HEK293T (cell line): ENCODE measurements at regions not wholly inside any gene's neighbourhood (a gene's known extent, or its start where the extent isn't known, plus 50 kb on each side); places are given as distances from the start of the nearest gene placed in this dataset.
"Not testable (repeated sequence)": the region's sequence is repeated elsewhere in the genome, so short reads cannot be mapped to it uniquely, and the experiment has no call there.

Experiments used
- ARNT ChIP-seq: fragments of 450-650 bp; IDR thresholded peaks from 2 replicates; pipeline ENCODE4 v1.6.1; 2017; ENCODE audit warnings: mild to moderate bottlenecking
- BHLHE40 ChIP-seq: fragments of 450-650 bp; IDR thresholded peaks from 2 replicates; pipeline ENCODE4 v1.6.1; 2016; ENCODE audit warnings: mild to moderate bottlenecking, moderate library complexity, borderline replicate concordance
- CTBP1 ChIP-seq: fragments of 450-650 bp; IDR thresholded peaks from 2 replicates; pipeline ENCODE4 v1.6.1; 2016; ENCODE audit warnings: borderline replicate concordance
- ELF4 ChIP-seq: fragments of 450-650 bp; IDR thresholded peaks from 2 replicates; pipeline ENCODE4 v1.6.1; 2017; ENCODE audit warnings: antibody characterized with exemption
- FOXA1 ChIP-seq: fragments of 450-650 bp; IDR thresholded peaks from 2 replicates; pipeline ENCODE4 v1.6.1; 2016; ENCODE audit warnings: mild to moderate bottlenecking
- FOXK2 ChIP-seq: fragments of 450-650 bp; IDR thresholded peaks from 2 replicates; pipeline ENCODE4 v1.6.1; 2016; ENCODE audit warnings: mild to moderate bottlenecking
- FOXM1 ChIP-seq: fragments of 450-650 bp; IDR thresholded peaks from 2 replicates; pipeline ENCODE4 v1.6.1; 2017; ENCODE audit warnings: mild to moderate bottlenecking, borderline replicate concordance
- HDGF ChIP-seq: fragments of 450-650 bp; IDR thresholded peaks from 2 replicates; pipeline ENCODE4 v1.6.1; 2017; ENCODE audit warnings: antibody characterized with exemption, borderline replicate concordance
- L3MBTL2 ChIP-seq: fragments of 450-650 bp; conservative IDR thresholded peaks from 2 replicates; pipeline ENCODE4 v1.6.1; 2016; ENCODE audit warnings: mild to moderate bottlenecking
- LEF1 ChIP-seq: fragments of 450-650 bp; IDR thresholded peaks from 2 replicates; pipeline ENCODE4 v1.6.1; 2017; ENCODE audit warnings: mild to moderate bottlenecking, borderline replicate concordance
- SP1 ChIP-seq: fragments of 450-650 bp; IDR thresholded peaks from 2 replicates; pipeline ENCODE4 v1.6.1; 2017
- SUZ12 ChIP-seq: fragments of 450-650 bp; IDR thresholded peaks from 2 replicates; pipeline ENCODE4 v1.6.1; 2016; ENCODE audit warnings: mild to moderate bottlenecking
- ZNF384 ChIP-seq: fragments of 450-650 bp; IDR thresholded peaks from 2 replicates; pipeline ENCODE4 v1.6.1; 2016

DNA sequence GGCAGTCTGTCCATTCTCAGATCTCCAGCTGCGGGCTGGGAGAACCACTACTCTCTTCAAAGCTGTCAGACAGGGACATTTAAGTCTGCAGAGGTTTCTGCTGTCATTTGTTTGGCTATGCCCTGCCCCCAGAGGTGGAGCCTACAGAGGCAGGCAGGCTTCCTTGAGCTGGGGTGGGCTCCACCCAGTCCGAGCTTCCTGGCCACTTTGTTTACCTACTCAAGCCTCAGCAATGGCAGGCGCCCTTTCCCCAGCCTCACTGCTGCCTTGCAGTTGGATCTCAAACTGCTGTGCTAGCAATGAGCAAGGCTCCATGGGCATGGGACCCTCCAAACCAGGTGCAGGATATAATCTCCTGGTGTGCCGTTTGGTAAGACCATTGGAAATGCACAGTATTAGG, 1154.5 kb upstream of the ACO1 start:
- TF ChIP-seq HDGF, FOXK2, SP1, ELF4, SUZ12, FOXA1, FOXM1, LEF1, L3MBTL2, CTBP1, ARNT, ZNF384, BHLHE40: not testable (repeated sequence)
